ENCODE measurements at regions not wholly inside any gene's neighbourhood (a gene's known extent, or its start where the extent isn't known, plus 50 kb on each side); places are given as distances from the start of the nearest gene placed in this dataset.

GRCh38 chr7:16978358-16979244, 96.8 kb upstream of the AGR3 start:
- DNase-seq: no peak

- DNase-seq: no peak
Observed at GRCh38 chr7:16980539-16980938, 98.8 kb upstream of the AGR3 start.

DNA sequence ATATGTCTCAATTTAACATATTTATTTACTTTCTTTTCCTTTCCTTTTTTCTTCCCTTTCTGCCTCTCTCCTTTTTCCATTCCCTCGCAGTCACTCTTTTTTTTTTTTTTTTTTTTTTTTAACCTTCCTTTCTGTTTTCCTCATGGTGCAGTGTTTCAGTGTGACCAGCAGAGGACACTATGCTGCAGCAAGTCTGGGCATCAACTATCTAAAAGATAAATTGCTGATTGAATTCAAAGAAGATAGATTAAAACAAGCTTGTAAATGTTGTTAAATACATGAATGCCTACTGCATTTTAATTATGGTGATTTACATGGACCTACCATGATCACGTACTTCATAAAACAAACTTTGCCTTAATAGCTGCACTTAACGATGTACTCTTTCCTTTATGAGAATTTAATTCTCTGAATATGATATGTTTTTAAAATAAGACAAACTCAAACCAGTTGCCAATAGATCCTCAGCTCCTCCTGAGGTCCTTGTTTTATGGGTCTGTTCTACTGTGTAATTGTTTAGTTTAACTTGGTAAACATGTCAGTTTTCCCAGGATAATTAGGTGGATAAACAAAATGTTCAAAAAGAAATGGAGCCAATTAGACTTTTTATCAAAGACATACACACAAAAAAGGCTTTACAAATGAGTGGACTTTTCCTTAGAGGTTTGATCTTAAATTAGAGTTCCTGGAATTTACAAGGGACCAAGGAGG, 101.0 kb upstream of the AGR3 start:
- peak; percentile 74 for DNase-seq

GRCh38 chr7:16984375-16984774, 102.6 kb upstream of the AGR3 start:
- no peak for DNase-seq

DNA sequence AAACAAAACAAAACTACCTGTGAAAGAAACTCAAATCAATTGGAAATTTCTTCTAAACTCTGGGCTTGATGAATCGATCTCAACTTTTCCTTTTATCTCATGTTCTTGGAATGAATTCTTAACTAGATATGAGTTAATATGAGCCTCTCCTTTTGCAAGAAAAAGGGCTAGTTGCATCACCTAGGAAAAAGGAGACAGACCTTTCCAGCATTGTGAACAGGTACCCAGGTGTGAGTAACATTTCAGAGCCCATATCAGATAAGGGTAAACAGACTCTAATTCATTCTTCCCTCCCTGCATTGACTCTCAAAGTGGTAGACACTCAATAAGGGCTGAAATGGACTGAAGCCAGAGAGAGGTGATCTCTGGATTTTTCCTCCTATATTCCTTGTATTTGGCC, 103.8 kb upstream of the AGR3 start:
- DNase-seq: peak; percentile 38

- DNase-seq: no peak
Observed at GRCh38 chr7:16986755-16987154, 105.0 kb upstream of the AGR3 start.

GRCh38 chr7:16989811-16990413, 108.1 kb upstream of the AGR3 start:
- DNase-seq: peak; percentile 90

GRCh38 chr7:16991551-16991950, 109.8 kb upstream of the AGR3 start:
- DNase-seq: no peak

DNA sequence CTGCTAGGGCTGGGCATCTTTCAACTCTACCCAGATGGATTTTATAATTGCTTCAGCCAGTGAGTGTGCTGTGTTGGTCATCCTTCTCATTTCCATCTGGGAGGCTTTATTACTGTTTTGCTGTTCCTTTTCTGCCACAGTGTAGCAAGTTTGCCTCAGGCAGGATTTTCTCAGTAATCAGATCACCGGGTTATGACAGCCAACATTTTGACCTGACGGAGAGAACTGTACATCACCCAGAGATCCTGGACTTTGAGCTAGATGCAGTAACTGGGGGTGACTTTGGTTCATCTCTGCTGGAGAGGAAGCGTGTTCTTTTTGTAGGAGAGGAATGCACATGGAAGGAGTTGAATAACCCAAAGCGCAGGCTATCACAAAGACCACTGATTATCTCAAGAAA, 111.8 kb upstream of the AGR3 start:
- no peak for DNase-seq

- no peak for DNase-seq
Observed at GRCh38 chr7:16998481-16999051, 116.8 kb upstream of the AGR3 start.

- no peak for DNase-seq
Observed at GRCh38 chr7:16999541-17000267, 117.9 kb upstream of the AGR3 start.

GRCh38 chr7:17005271-17005670, 123.5 kb upstream of the AGR3 start:
- DNase-seq: no peak

GRCh38 chr7:17007841-17008240, 126.1 kb upstream of the AGR3 start:
- no peak for DNase-seq

GRCh38 chr7:17009007-17009719, 127.4 kb upstream of the AGR3 start:
- DNase-seq: no peak

GRCh38 chr7:17009933-17010332, 128.2 kb upstream of the AGR3 start:
- DNase-seq: no peak

DNA sequence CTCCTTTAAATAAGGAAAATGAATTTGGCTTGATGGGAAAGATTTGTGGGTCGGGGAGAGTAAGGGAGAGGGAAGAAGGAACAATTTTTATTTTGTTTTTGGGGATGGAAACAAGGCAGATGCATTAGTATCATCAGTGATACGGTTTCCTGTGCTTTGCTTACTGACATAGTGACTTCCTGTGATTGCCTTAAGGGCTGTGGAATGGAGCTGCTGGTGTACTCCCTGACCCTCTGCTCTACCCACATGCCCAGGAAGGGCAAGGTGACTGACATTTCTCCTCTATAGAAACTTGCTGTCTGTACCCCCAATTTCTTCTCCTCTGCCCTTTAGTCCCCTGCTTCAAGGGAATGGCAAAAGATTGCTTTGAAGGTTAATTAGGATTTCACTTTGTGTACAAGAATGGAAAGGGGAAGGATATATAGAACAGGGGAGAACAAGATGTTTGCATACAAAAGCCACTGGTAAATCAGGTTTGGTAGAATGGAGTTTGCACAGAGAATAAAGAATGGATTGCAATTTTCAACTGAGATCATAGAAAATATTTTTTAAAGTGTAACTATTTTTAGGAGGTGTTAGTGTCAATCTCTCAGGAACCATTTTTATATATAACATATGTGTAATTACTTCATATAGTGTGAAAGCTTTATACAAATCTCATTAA, 129.0 kb upstream of the AGR3 start:
- DNase-seq: no peak

- no peak for DNase-seq
Observed at GRCh38 chr7:17013204-17013603, 131.4 kb upstream of the AGR3 start.

- DNase-seq: no peak
Observed at GRCh38 chr7:17014686-17015085, 132.9 kb upstream of the AGR3 start.

DNA sequence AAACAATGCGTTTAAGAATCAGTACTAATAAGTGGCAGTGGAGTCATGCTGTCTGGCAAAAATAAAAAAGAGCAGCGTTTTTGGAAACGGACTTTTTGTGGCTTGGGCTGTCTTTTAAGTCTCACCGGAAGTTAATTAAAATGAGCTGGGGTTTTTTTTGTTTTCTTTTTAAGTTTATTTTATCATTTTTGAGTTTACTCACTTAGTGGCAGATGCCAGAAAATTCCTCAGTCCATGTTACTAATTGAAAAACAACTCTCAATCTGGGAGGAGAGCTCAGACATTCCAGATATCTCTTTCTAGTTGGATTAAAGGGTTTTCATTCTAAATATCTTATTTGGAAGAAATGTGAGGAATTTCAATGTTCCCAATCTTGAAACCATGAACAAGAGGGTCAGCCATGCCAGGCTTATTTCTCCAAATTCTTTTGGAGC, 133.8 kb upstream of the AGR3 start:
- no peak for DNase-seq

DNA sequence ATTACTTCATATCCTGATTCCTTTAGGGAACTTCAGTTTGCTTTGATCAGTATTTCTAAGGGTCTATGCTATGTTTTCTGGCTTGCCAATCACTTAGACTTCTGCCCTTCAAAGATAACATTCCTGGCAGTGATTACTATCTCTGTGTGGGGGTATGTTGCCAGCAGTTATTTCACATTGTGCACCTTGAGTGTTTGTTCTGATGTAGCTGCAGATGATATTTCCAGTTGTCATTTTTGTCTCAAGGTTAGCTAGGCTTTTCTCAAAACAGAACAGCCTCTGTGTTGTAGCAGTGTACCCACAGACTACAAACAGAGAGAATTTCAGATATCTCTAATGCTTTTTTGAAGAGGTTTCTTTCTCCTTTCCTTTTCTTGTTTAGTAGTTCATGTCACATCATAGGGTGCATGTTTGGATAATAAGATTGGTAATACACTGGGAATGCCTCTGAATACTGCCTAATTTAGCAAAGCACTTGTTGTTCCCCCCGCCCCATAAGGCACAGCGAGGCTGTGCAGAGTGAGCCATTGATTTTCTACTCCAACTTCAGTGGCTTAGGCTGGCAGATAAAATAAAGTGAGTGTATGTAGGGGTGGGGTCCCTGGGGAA, 134.7 kb upstream of the AGR3 start:
- no peak for DNase-seq

GRCh38 chr7:17019106-17019505, 137.3 kb upstream of the AGR3 start:
- no peak for DNase-seq
